Skeletal muscle tissue (tissue), 3 donors: ENCODE measurements at regions not wholly inside any gene's neighbourhood (a gene's known extent, or its start where the extent isn't known, plus 50 kb on each side); places are given as distances from the start of the nearest gene placed in this dataset.

Experiments used
- H3K27ac ChIP-seq: one replicate; pipeline ENCODE4 v1.7.0; 2013; ENCODE audit warnings: mild to moderate bottlenecking, low read depth, low read length, inconsistent platforms
- H3K27me3 ChIP-seq, 3 donors: one replicate each; pipeline ENCODE4 v1.7.0; 2013; ENCODE audit warnings: low read length in 3 of 3; ENCODE audit not compliant: control insufficient read depth in 3 of 3, insufficient read depth in 3 of 3
- H3K36me3 ChIP-seq, 3 donors: one replicate each; pipeline ENCODE4 v1.7.0; 2013; ENCODE audit warnings: low read length in 3 of 3; ENCODE audit not compliant: control insufficient read depth in 3 of 3, insufficient read depth in 3 of 3
- H3K4me1 ChIP-seq, 3 donors: one replicate each; pipeline ENCODE4 v1.7.0; 2013; ENCODE audit warnings: low read length in 3 of 3, mild to moderate bottlenecking in 3 of 3; ENCODE audit not compliant: control insufficient read depth in 3 of 3, insufficient read depth in 3 of 3
- H3K4me3 ChIP-seq, 3 donors: one replicate each; pipeline ENCODE4 v1.7.0; 2013; ENCODE audit warnings: low read length in 3 of 3
- H3K9ac ChIP-seq, 3 donors: one replicate each; pipeline ENCODE4 v1.7.0; 2013; ENCODE audit warnings: low read length in 3 of 3, mild to moderate bottlenecking in 3 of 3, moderate library complexity in 2 of 3, low read depth in 1 of 3
- H3K9me3 ChIP-seq, 3 donors: one replicate each; pipeline ENCODE4 v1.7.0; 2013; ENCODE audit warnings: low read length in 3 of 3; ENCODE audit not compliant: control insufficient read depth in 3 of 3
- donor health status: Osteomylitis.

- H3K4me1 ChIP-seq = no peaks in the 10 kb centered on the region
- no peak overlapping the region for H3K27ac ChIP-seq
- H3K9ac ChIP-seq = no peak overlapping the region
- no peak overlapping the region for H3K4me3 ChIP-seq
- H3K9me3 ChIP-seq = no peaks in the 10 kb centered on the region
- no peaks in the 10 kb centered on the region for H3K36me3 ChIP-seq
- no peaks in the 10 kb centered on the region for H3K27me3 ChIP-seq
Observed at GRCh38 chr11:100467821-100468508, 219.1 kb upstream of the ARHGAP42 start.

- Histone ChIP-seq H3K9me3 (no peaks in the 10 kb centered on the region), H3K36me3 (no peaks in the 10 kb centered on the region), H3K27me3 (no peaks in the 10 kb centered on the region), H3K27ac (no peak overlapping the region), H3K9ac (no peak overlapping the region), H3K4me1 (no peaks in the 10 kb centered on the region), H3K4me3 (no peak overlapping the region)
Observed at GRCh38 chr11:100469835-100470234, 217.3 kb upstream of the ARHGAP42 start.

GRCh38 chr11:100472727-100473389, 214.2 kb upstream of the ARHGAP42 start:
- H3K9me3 ChIP-seq = no peaks in the 10 kb centered on the region
- H3K9ac ChIP-seq = no peak overlapping the region
- H3K4me1 ChIP-seq = no peaks in the 10 kb centered on the region
- H3K36me3 ChIP-seq = no peaks in the 10 kb centered on the region
- H3K27ac ChIP-seq = no peak overlapping the region
- no peak overlapping the region for H3K4me3 ChIP-seq
- no peaks in the 10 kb centered on the region for H3K27me3 ChIP-seq

- no peak overlapping the region for H3K4me3 ChIP-seq
- no peak overlapping the region for H3K27ac ChIP-seq
- H3K27me3 ChIP-seq = no peaks in the 10 kb centered on the region
- H3K9me3 ChIP-seq = no peaks in the 10 kb centered on the region
- H3K9ac ChIP-seq = no peak overlapping the region
- no peaks in the 10 kb centered on the region for H3K4me1 ChIP-seq
- H3K36me3 ChIP-seq = no peaks in the 10 kb centered on the region
Observed at GRCh38 chr11:100473390-100473740, 213.7 kb upstream of the ARHGAP42 start.

- Histone ChIP-seq H3K9ac (no peak overlapping the region), H3K9me3 (peaks cover 0 to 3% (median 2%) of the 10 kb centered on the region in 3 donors), H3K4me3 (no peak overlapping the region), H3K27me3 (no peaks in the 10 kb centered on the region), H3K4me1 (no peaks in the 10 kb centered on the region), H3K27ac (no peak overlapping the region), H3K36me3 (no peaks in the 10 kb centered on the region)
Observed at GRCh38 chr11:100484948-100485347, 202.1 kb upstream of the ARHGAP42 start.

GRCh38 chr11:100498780-100499179, 188.3 kb upstream of the ARHGAP42 start:
- H3K4me1 ChIP-seq = no peaks in the 10 kb centered on the region
- H3K27ac ChIP-seq = no peak overlapping the region
- no peaks in the 10 kb centered on the region for H3K27me3 ChIP-seq
- H3K9me3 ChIP-seq = peaks cover 0 to 2% (median 0%) of the 10 kb centered on the region in 3 donors
- no peaks in the 10 kb centered on the region for H3K36me3 ChIP-seq
- no peak overlapping the region for H3K9ac ChIP-seq
- H3K4me3 ChIP-seq = no peak overlapping the region

GRCh38 chr11:100501450-100501849, 185.6 kb upstream of the ARHGAP42 start:
- Histone ChIP-seq H3K4me3 (no peak overlapping the region), H3K4me1 (no peaks in the 10 kb centered on the region), H3K9ac (no peak overlapping the region), H3K27me3 (no peaks in the 10 kb centered on the region), H3K36me3 (no peaks in the 10 kb centered on the region), H3K9me3 (peaks cover 0 to 2% (median 0%) of the 10 kb centered on the region in 3 donors), H3K27ac (no peak overlapping the region)

- Histone ChIP-seq H3K27ac (no peak overlapping the region), H3K4me1 (no peaks in the 10 kb centered on the region), H3K27me3 (no peaks in the 10 kb centered on the region), H3K9me3 (no peaks in the 10 kb centered on the region), H3K36me3 (no peaks in the 10 kb centered on the region), H3K4me3 (no peak overlapping the region), H3K9ac (no peak overlapping the region)
Observed at GRCh38 chr11:100512475-100512874, 174.6 kb upstream of the ARHGAP42 start.

GRCh38 chr11:100515087-100515486, 172.0 kb upstream of the ARHGAP42 start:
- no peaks in the 10 kb centered on the region for H3K27me3 ChIP-seq
- H3K4me3 ChIP-seq = no peak overlapping the region
- no peak overlapping the region for H3K27ac ChIP-seq
- H3K9ac ChIP-seq = no peak overlapping the region
- no peaks in the 10 kb centered on the region for H3K9me3 ChIP-seq
- no peaks in the 10 kb centered on the region for H3K36me3 ChIP-seq
- no peaks in the 10 kb centered on the region for H3K4me1 ChIP-seq

GRCh38 chr11:100525197-100525596, 161.9 kb upstream of the ARHGAP42 start:
- no peaks in the 10 kb centered on the region for H3K27me3 ChIP-seq
- H3K36me3 ChIP-seq = no peaks in the 10 kb centered on the region
- peaks cover 0 to 5% (median 2%) of the 10 kb centered on the region in 3 donors for H3K9me3 ChIP-seq
- H3K4me1 ChIP-seq = no peaks in the 10 kb centered on the region
- H3K27ac ChIP-seq = no peak overlapping the region
- no peak overlapping the region for H3K4me3 ChIP-seq
- H3K9ac ChIP-seq = no peak overlapping the region
